GM10248 (cell line): ENCODE measurements at regions not wholly inside any gene's neighbourhood (a gene's known extent, or its start where the extent isn't known, plus 50 kb on each side); places are given as distances from the start of the nearest gene placed in this dataset.

Experiments used
- CTCF ChIA-PET: fragments of 300-600 bp; sonication (Branson Sonifier 250); formaldehyde crosslinking; extraction: SDS; loops from one replicate; lab custom pipeline; 2021; ENCODE audit warnings: antibody characterized with exemption; lab: Yijun Ruan, JAX
- POLR2A ChIA-PET: fragments of 350-650 bp; sonication (Branson Sonifier 250); formaldehyde crosslinking; extraction: SDS; loops from one replicate; lab custom pipeline; 2020; ENCODE audit warnings: antibody characterized with exemption; lab: Yijun Ruan, JAX
- DNase-seq: peaks from one replicate; pipeline ENCODE4 v3.0.0; 2012; ENCODE audit errors: extremely low spot score
- CTCF ChIP-seq: IDR thresholded peaks from 2 replicates; pipeline ENCODE4 v1.5.1; 2012; ENCODE audit warnings: mild to moderate bottlenecking, low read depth; ENCODE audit errors: extremely low read depth, missing control alignments, control extremely low read depth

GRCh38 chr1:98172578-98172977 lies 251.7 kb upstream of the DPYD start:
- DNase-seq, result no peak
- no peak for TF ChIP-seq CTCF
- CTCF ChIA-PET, result no interaction called here
- POLR2A ChIA-PET, result no interaction called here

GRCh38 chr1:98172022-98172421 lies 251.2 kb upstream of the DPYD start:
- TF ChIP-seq CTCF, result no peak
- ChIA-PET CTCF (no interaction called here), POLR2A (no interaction called here)
- DNase-seq, result no peak

GRCh38 chr1:98164509-98164908 lies 243.7 kb upstream of the DPYD start:
- no peak for TF ChIP-seq CTCF
- POLR2A ChIA-PET, result no interaction called here
- no peak for DNase-seq
- CTCF ChIA-PET, result no interaction called here

GRCh38 chr1:98157524-98158313 lies 236.9 kb upstream of the DPYD start:
- DNase-seq, result no peak
- ChIA-PET POLR2A (no interaction called here), CTCF (no interaction called here)
- no peak for TF ChIP-seq CTCF

- POLR2A ChIA-PET, result no interaction called here
- CTCF ChIA-PET, result no interaction called here
- TF ChIP-seq CTCF, result no peak
- DNase-seq, result no peak
Observed at GRCh38 chr1:98147280-98147679, 226.4 kb upstream of the DPYD start.

- no peak for DNase-seq
- CTCF ChIA-PET, result no interaction called here
- no peak for TF ChIP-seq CTCF
- POLR2A ChIA-PET, result no interaction called here
Observed at GRCh38 chr1:98145655-98146054, 224.8 kb upstream of the DPYD start.
